Mammary epithelial cell (primary cell): ENCODE measurements at regions not wholly inside any gene's neighbourhood (a gene's known extent, or its start where the extent isn't known, plus 50 kb on each side); places are given as distances from the start of the nearest gene placed in this dataset.

Source experiments
- EZH2 ChIP-seq: IDR thresholded peaks from 2 replicates; pipeline ENCODE4 v1.6.1; 2012; ENCODE audit warnings: low read length, inconsistent platforms, borderline replicate concordance
- TF ChIP-seq, protein P1 (sequence below), 2 donors: IDR thresholded peaks in 1 of 2; conservative IDR thresholded peaks in 1 of 2; 2 replicates each; pipeline ENCODE4 v1.5.1; 2011 to 2012; ENCODE audit warnings: inconsistent platforms in 2 of 2, low read length in 2 of 2, mild to moderate bottlenecking in 2 of 2, control low read depth in 1 of 2, low read depth in 1 of 2; ENCODE audit not compliant: insufficient read depth in 1 of 2; ENCODE audit errors: extremely low read depth in 1 of 2

DNA sequence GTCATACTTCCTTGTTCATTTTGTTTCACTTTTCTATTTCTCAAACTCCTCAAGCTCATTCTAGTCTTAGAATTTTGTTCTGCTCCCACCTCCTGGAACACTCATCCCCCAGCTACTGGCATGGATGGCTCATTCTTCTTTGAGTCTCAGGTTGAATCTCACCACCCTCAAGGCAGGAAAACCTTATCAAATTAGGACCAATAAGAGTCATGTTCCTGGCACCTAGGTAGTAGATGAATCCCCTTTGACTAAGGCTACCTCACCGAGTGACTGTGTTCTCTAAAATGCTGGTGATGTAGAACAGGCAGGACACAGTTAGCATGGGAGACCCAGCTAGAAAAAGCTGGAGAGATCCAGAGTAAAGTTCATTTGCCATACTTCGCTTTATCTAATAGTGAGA, 1050.8 kb upstream of the EEF2KMT start:
- TF ChIP-seq, protein P1, sequence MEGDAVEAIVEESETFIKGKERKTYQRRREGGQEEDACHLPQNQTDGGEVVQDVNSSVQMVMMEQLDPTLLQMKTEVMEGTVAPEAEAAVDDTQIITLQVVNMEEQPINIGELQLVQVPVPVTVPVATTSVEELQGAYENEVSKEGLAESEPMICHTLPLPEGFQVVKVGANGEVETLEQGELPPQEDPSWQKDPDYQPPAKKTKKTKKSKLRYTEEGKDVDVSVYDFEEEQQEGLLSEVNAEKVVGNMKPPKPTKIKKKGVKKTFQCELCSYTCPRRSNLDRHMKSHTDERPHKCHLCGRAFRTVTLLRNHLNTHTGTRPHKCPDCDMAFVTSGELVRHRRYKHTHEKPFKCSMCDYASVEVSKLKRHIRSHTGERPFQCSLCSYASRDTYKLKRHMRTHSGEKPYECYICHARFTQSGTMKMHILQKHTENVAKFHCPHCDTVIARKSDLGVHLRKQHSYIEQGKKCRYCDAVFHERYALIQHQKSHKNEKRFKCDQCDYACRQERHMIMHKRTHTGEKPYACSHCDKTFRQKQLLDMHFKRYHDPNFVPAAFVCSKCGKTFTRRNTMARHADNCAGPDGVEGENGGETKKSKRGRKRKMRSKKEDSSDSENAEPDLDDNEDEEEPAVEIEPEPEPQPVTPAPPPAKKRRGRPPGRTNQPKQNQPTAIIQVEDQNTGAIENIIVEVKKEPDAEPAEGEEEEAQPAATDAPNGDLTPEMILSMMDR (conservative IDR thresholded peaks at IDR 0.05 in 1 of 2, IDR thresholded peaks at IDR 0.05 in 1 of 2; ENCODE audit: extremely low read depth in 1 of 2, insufficient read depth in 1 of 2, low read depth in 1 of 2, low read length in 2 of 2), result no peak
- no peak for TF ChIP-seq EZH2
